ENCODE measurements at regions not wholly inside any gene's neighbourhood (a gene's known extent, or its start where the extent isn't known, plus 50 kb on each side); places are given as distances from the start of the nearest gene placed in this dataset.

GRCh38 chr5:125720721-125721120, 702.5 kb upstream of the GRAMD2B start:
- no peak for DNase-seq

GRCh38 chr5:125722550-125722949, 700.7 kb upstream of the GRAMD2B start:
- DNase-seq = no peak

- no peak for DNase-seq
Observed at GRCh38 chr5:125725691-125726090, 697.5 kb upstream of the GRAMD2B start.

- no peak for DNase-seq
Observed at GRCh38 chr5:125743939-125744338, 679.3 kb upstream of the GRAMD2B start.

GRCh38 chr5:125746917-125747316, 676.3 kb upstream of the GRAMD2B start:
- no peak for DNase-seq

GRCh38 chr5:125750147-125750860, 672.9 kb upstream of the GRAMD2B start:
- no peak for DNase-seq

- DNase-seq = no peak
Observed at GRCh38 chr5:125750861-125751186, 672.4 kb upstream of the GRAMD2B start.

- no peak for DNase-seq
Observed at GRCh38 chr5:125756456-125756855, 666.8 kb upstream of the GRAMD2B start.

GRCh38 chr5:125766706-125767105, 656.5 kb upstream of the GRAMD2B start:
- no peak for DNase-seq

- DNase-seq = no peak
Observed at GRCh38 chr5:125775896-125776295, 647.3 kb upstream of the GRAMD2B start.

- no peak for DNase-seq
Observed at GRCh38 chr5:125776656-125777139, 646.5 kb upstream of the GRAMD2B start.

- DNase-seq = no peak
Observed at GRCh38 chr5:125778791-125779190, 644.4 kb upstream of the GRAMD2B start.

- no peak for DNase-seq
Observed at GRCh38 chr5:125785407-125785806, 637.8 kb upstream of the GRAMD2B start.

GRCh38 chr5:125786021-125786420, 637.2 kb upstream of the GRAMD2B start:
- no peak for DNase-seq

GRCh38 chr5:125793470-125793869, 629.7 kb upstream of the GRAMD2B start:
- DNase-seq = no peak

- no peak for DNase-seq
Observed at GRCh38 chr5:125794922-125795321, 628.3 kb upstream of the GRAMD2B start.

- no peak for DNase-seq
Observed at GRCh38 chr5:125798307-125798706, 624.9 kb upstream of the GRAMD2B start.

- no peak for DNase-seq
Observed at GRCh38 chr5:125812651-125813050, 610.6 kb upstream of the GRAMD2B start.

GRCh38 chr5:125813221-125813974, 609.8 kb upstream of the GRAMD2B start:
- no peak for DNase-seq

- no peak for DNase-seq
Observed at GRCh38 chr5:125814119-125814518, 609.1 kb upstream of the GRAMD2B start.

- DNase-seq = no peak
Observed at GRCh38 chr5:125823572-125823971, 599.6 kb upstream of the GRAMD2B start.

- DNase-seq = no peak
Observed at GRCh38 chr5:125826214-125826613, 597.0 kb upstream of the GRAMD2B start.

GRCh38 chr5:125829349-125829748, 593.9 kb upstream of the GRAMD2B start:
- no peak for DNase-seq

GRCh38 chr5:125833398-125833797, 589.8 kb upstream of the GRAMD2B start:
- no peak for DNase-seq

Data from SIG-M5 (cell line).